Keratinocyte (primary cell): ENCODE measurements at regions not wholly inside any gene's neighbourhood (a gene's known extent, or its start where the extent isn't known, plus 50 kb on each side); places are given as distances from the start of the nearest gene placed in this dataset.

ENCODE experiments used
- CTCF ChIP-seq, 3 experiments: IDR thresholded peaks in 1 of 3; conservative IDR thresholded peaks in 1 of 3; optimal IDR thresholded peaks in 1 of 3; 2 replicates in 2 of 3; 3 replicates in 1 of 3; pipeline versions ENCODE3 to v1.5.1; 2011; ENCODE audit warnings: low read length in 3 of 3, mild to moderate bottlenecking in 3 of 3, moderate library complexity in 2 of 3, control low read depth in 1 of 3, inconsistent platforms in 1 of 3; ENCODE audit not compliant: insufficient read depth in 2 of 3; ENCODE audit errors: extremely low read depth in 1 of 3
- EZH2 ChIP-seq: IDR thresholded peaks from one replicate; pipeline ENCODE4 v1.6.1; 2012; ENCODE audit warnings: inconsistent platforms, mild to moderate bottlenecking, low read length, moderate library complexity

DNA sequence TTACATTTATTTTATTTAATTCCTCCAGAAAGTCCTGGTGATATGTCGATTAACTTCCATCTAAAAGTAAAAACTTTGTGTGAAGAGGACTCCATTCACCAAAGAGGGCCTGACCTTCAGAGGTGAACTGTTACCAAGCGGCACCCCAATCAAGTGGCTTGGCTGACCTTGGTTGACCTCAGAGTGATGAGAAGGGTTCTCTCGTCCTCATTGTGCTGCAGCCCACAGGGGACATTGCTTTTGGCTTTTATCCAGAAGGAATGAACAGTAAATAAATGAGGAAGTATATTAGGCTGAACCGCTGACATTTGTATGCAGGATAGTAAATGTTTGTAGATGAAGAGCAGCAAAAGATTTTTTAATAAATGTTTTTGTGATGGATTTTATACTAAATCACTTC lies 172.4 kb upstream of the MKI67 start:
- no peak for TF ChIP-seq CTCF (optimal IDR thresholded peaks at IDR 0.05 in 1 of 3, IDR thresholded peaks at IDR 0.05 in 1 of 3, conservative IDR thresholded peaks at IDR 0.05 in 1 of 3; ENCODE audit: extremely low read depth in 1 of 3, insufficient read depth in 2 of 3, low read length in 3 of 3)
- no peak for TF ChIP-seq EZH2
